Mesenchymal stem cell (in vitro differentiated cells and primary cell): ENCODE measurements at regions not wholly inside any gene's neighbourhood (a gene's known extent, or its start where the extent isn't known, plus 50 kb on each side); places are given as distances from the start of the nearest gene placed in this dataset.

ENCODE experiments used
- DNase-seq: peaks from one replicate; pipeline ENCODE4 v3.0.0-alpha.2; 2013
- H2AFZ ChIP-seq: one replicate; pipeline ENCODE4 v1.6.1; 2013; ENCODE audit warnings: low read depth, mild to moderate bottlenecking, control low read depth, inconsistent platforms, low read length, moderate library complexity
- H2AK5ac ChIP-seq: 2 replicates; pipeline ENCODE4 v1.6.1; 2013; ENCODE audit warnings: low read length, moderate library complexity, mild to moderate bottlenecking, inconsistent platforms; ENCODE audit not compliant: severe bottlenecking
- H2BK120ac ChIP-seq: one replicate; pipeline ENCODE4 v1.6.1; 2013; ENCODE audit warnings: low read depth, mild to moderate bottlenecking, inconsistent platforms, low read length, moderate library complexity
- H2BK12ac ChIP-seq, 2 experiments: one replicate each; pipeline ENCODE4 v1.6.1; 2013; ENCODE audit warnings: inconsistent platforms in 2 of 2, low read length in 2 of 2, mild to moderate bottlenecking in 2 of 2, moderate library complexity in 2 of 2, control low read depth in 1 of 2
- H2BK15ac ChIP-seq: one replicate; pipeline ENCODE4 v1.6.1; 2013; ENCODE audit warnings: mild to moderate bottlenecking, low read depth, inconsistent platforms; ENCODE audit not compliant: poor library complexity, severe bottlenecking
- H2BK5ac ChIP-seq: 2 replicates; pipeline ENCODE4 v1.6.1; 2013; ENCODE audit warnings: low read depth, mild to moderate bottlenecking, low read length, control low read depth, inconsistent platforms; ENCODE audit not compliant: poor library complexity, severe bottlenecking
- H3K14ac ChIP-seq, 2 experiments: one replicate each; pipeline ENCODE4 v1.6.1; 2013; ENCODE audit warnings: inconsistent platforms in 2 of 2, low read length in 2 of 2, control low read depth in 1 of 2, mild to moderate bottlenecking in 1 of 2, moderate library complexity in 1 of 2
- H3K18ac ChIP-seq, 2 experiments: one replicate each; pipeline ENCODE4 v1.6.1; 2013; ENCODE audit warnings: inconsistent platforms in 2 of 2, low read length in 2 of 2, control low read depth in 1 of 2, low read depth in 1 of 2, mild to moderate bottlenecking in 1 of 2
- H3K23ac ChIP-seq, 2 experiments: one replicate each; pipeline ENCODE4 v1.6.1; 2013; ENCODE audit warnings: inconsistent platforms in 2 of 2, low read length in 2 of 2, mild to moderate bottlenecking in 2 of 2, moderate library complexity in 2 of 2, control low read depth in 1 of 2
- H3K27ac ChIP-seq: 2 replicates; pipeline ENCODE4 v1.5.1; 2013; ENCODE audit warnings: mild to moderate bottlenecking, moderate library complexity, low read length, control low read depth, inconsistent platforms; ENCODE audit not compliant: poor library complexity, severe bottlenecking
- H3K27me3 ChIP-seq, 2 experiments: 2 replicates each; pipeline versions ENCODE4 v1.6.1 to v1.7.0; 2013; ENCODE audit warnings: low read length in 2 of 2, mild to moderate bottlenecking in 2 of 2, moderate library complexity in 2 of 2, control low read depth in 1 of 2, inconsistent platforms in 1 of 2; ENCODE audit not compliant: control insufficient read depth in 1 of 2, insufficient read depth in 1 of 2
- H3K36me3 ChIP-seq, 2 experiments: 2 replicates each; pipeline versions ENCODE4 v1.6.1 to v1.7.0; 2013; ENCODE audit warnings: low read length in 2 of 2, control low read depth in 1 of 2, inconsistent platforms in 1 of 2, low read depth in 1 of 2, mild to moderate bottlenecking in 1 of 2; ENCODE audit not compliant: insufficient read depth in 2 of 2, control insufficient read depth in 1 of 2
- H3K4ac ChIP-seq, 2 experiments: one replicate each; pipeline ENCODE4 v1.6.1; 2013; ENCODE audit warnings: inconsistent platforms in 2 of 2, low read length in 2 of 2, mild to moderate bottlenecking in 2 of 2, moderate library complexity in 2 of 2, control low read depth in 1 of 2, low read depth in 1 of 2
- H3K4me1 ChIP-seq: 2 replicates; pipeline ENCODE4 v1.6.1; 2013; ENCODE audit warnings: low read depth, low read length, control low read depth; ENCODE audit not compliant: control insufficient read depth, insufficient read depth
- H3K4me2 ChIP-seq: 2 replicates; pipeline ENCODE4 v1.6.1; 2013; ENCODE audit warnings: low read length, mild to moderate bottlenecking, inconsistent platforms; ENCODE audit not compliant: poor library complexity, severe bottlenecking
- H3K4me3 ChIP-seq, 2 experiments: 2 replicates each; pipeline versions ENCODE4 v1.5.1 to v1.7.0; 2013; ENCODE audit warnings: low read length in 2 of 2, mild to moderate bottlenecking in 2 of 2, control low read depth in 1 of 2, low read depth in 1 of 2; ENCODE audit not compliant: insufficient read depth in 1 of 2
- H3K79me1 ChIP-seq: replicated peaks from 2 replicates; pipeline ENCODE4 v1.6.1; 2013; ENCODE audit warnings: mild to moderate bottlenecking, control low read depth, low read length, inconsistent platforms; ENCODE audit not compliant: poor library complexity, severe bottlenecking
- H3K9ac ChIP-seq: 2 replicates; pipeline ENCODE4 v1.7.0; 2013; ENCODE audit warnings: mild to moderate bottlenecking, low read length, moderate library complexity
- H3K9me3 ChIP-seq: 2 replicates; pipeline ENCODE4 v1.7.0; 2013; ENCODE audit warnings: mild to moderate bottlenecking, low read length; ENCODE audit not compliant: control insufficient read depth
- H4K8ac ChIP-seq: one replicate; pipeline ENCODE4 v1.6.1; 2013; ENCODE audit warnings: inconsistent platforms, mild to moderate bottlenecking, low read length, moderate library complexity
- H4K91ac ChIP-seq: one replicate; pipeline ENCODE4 v1.6.1; 2013; ENCODE audit warnings: mild to moderate bottlenecking, low read length, inconsistent platforms
- WGBS: methylation state at CpG from one replicate; pipeline ENCODE4 v1.1.7; 2013; ENCODE audit warnings: mixed read lengths; 5-methylcytosine and 5-hydroxymethylcytosine counted together

DNA sequence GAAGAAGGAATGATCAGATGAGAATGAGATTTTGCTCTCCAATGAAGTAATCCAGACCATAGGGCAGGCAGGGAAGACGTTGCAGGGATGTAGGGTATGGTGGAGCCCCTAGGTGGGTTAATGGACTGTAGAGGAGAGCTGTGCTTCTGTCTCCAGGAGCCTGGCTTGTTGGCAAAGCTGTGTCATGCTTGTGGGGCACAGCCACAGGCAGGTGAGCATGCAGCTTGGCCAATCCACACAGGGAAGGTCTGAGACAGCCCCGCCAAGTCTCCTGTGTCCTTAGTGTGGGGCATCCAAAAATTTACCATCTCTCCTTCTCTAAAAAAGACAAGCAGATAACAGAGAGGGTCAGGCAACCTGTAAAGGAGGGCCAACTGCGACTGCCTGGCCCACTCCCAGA, 71.4 kb upstream of the FLT1 start:
- H3K4ac ChIP-seq = no peak overlapping the region
- no peak overlapping the region for H2BK5ac ChIP-seq
- no peak overlapping the region for H2BK15ac ChIP-seq
- H3K4me3 ChIP-seq = no peak overlapping the region
- H2BK12ac ChIP-seq = no peak overlapping the region
- H3K18ac ChIP-seq = no peak overlapping the region
- H3K9ac ChIP-seq = no peak overlapping the region
- no peak for DNase-seq
- no peak overlapping the region for H2AK5ac ChIP-seq
- no peak overlapping the region for H4K8ac ChIP-seq
- no peaks in the 10 kb centered on the region for H3K9me3 ChIP-seq
- no peak overlapping the region for H3K14ac ChIP-seq
- no peak overlapping the region for H3K23ac ChIP-seq
- 94% methylated on average over 3 of the region's 3 CpGs for WGBS
- H3K27ac ChIP-seq = no peak overlapping the region
- no peak overlapping the region for H3K4me2 ChIP-seq
- no peaks in the 10 kb centered on the region for H3K36me3 ChIP-seq
- H2BK120ac ChIP-seq = no peak overlapping the region
- H4K91ac ChIP-seq = no peak overlapping the region
- H3K27me3 ChIP-seq = peaks cover 0 to 3% of the 10 kb centered on the region in 2 experiments
- no peaks in the 10 kb centered on the region for H3K79me1 ChIP-seq
- H2AFZ ChIP-seq = no peak overlapping the region
- H3K4me1 ChIP-seq = peaks cover 2% of the 10 kb centered on the region

- H3K27me3 ChIP-seq = peaks cover 0 to 3% of the 10 kb centered on the region in 2 experiments
- peaks cover 2% of the 10 kb centered on the region for H3K4me1 ChIP-seq
- H2BK120ac ChIP-seq = no peak overlapping the region
- H3K9me3 ChIP-seq = no peaks in the 10 kb centered on the region
- no peak overlapping the region for H2AFZ ChIP-seq
- H3K4me3 ChIP-seq = no peak overlapping the region
- no peak overlapping the region for H2BK15ac ChIP-seq
- H4K8ac ChIP-seq = no peak overlapping the region
- no peak overlapping the region for H2BK5ac ChIP-seq
- H4K91ac ChIP-seq = no peak overlapping the region
- no peak for DNase-seq
- WGBS = 96% methylated on average over 10 of the region's 10 CpGs
- H3K14ac ChIP-seq = no peak overlapping the region
- H3K79me1 ChIP-seq = no peaks in the 10 kb centered on the region
- no peak overlapping the region for H2AK5ac ChIP-seq
- no peak overlapping the region for H3K4ac ChIP-seq
- no peak overlapping the region for H3K27ac ChIP-seq
- no peak overlapping the region for H3K23ac ChIP-seq
- no peak overlapping the region for H2BK12ac ChIP-seq
- no peaks in the 10 kb centered on the region for H3K36me3 ChIP-seq
- H3K9ac ChIP-seq = no peak overlapping the region
- no peak overlapping the region for H3K4me2 ChIP-seq
- no peak overlapping the region for H3K18ac ChIP-seq
Measured at GRCh38 chr13:28564030-28564429, 69.1 kb upstream of the FLT1 start.

DNA sequence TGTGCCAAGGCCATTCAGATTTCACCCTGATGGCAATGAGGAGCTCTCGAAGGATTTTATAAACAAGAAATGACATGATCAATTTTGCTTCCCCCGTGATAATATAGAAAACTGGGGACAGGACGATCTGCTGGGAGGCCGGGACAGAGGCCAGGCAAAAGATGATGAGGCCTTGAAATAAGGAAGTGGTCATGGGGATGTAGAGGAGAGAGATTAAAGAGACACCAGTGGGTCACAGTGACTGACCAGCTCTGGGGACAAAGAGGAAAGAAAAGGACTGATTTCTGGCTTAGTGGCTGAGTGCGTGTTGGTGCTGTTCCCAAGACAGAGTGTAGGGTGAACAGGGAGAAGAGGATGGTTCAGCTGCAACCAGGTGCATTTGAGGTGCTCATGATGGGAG, 68.7 kb upstream of the FLT1 start:
- no peak overlapping the region for H4K91ac ChIP-seq
- no peaks in the 10 kb centered on the region for H3K36me3 ChIP-seq
- no peaks in the 10 kb centered on the region for H3K79me1 ChIP-seq
- no peak overlapping the region for H2BK120ac ChIP-seq
- H2AK5ac ChIP-seq = no peak overlapping the region
- H2BK15ac ChIP-seq = no peak overlapping the region
- H3K18ac ChIP-seq = no peak overlapping the region
- DNase-seq = no peak
- H3K27ac ChIP-seq = no peak overlapping the region
- H2AFZ ChIP-seq = no peak overlapping the region
- no peak overlapping the region for H3K9ac ChIP-seq
- peaks cover 4% of the 10 kb centered on the region for H3K4me1 ChIP-seq
- H3K4ac ChIP-seq = no peak overlapping the region
- no peak overlapping the region for H4K8ac ChIP-seq
- H2BK12ac ChIP-seq = no peak overlapping the region
- no peaks in the 10 kb centered on the region for H3K9me3 ChIP-seq
- H3K14ac ChIP-seq = no peak overlapping the region
- no peak overlapping the region for H3K4me3 ChIP-seq
- no peak overlapping the region for H3K4me2 ChIP-seq
- H2BK5ac ChIP-seq = no peak overlapping the region
- WGBS = 97% methylated on average over 5 of the region's 5 CpGs
- H3K23ac ChIP-seq = no peak overlapping the region
- peaks cover 0 to 3% of the 10 kb centered on the region in 2 experiments for H3K27me3 ChIP-seq

- Histone ChIP-seq H3K23ac (no peak overlapping the region), H3K4me1 (peaks cover 3% of the 10 kb centered on the region), H2AFZ (no peak overlapping the region), H3K4me2 (no peak overlapping the region), H2BK15ac (no peak overlapping the region), H3K14ac (no peak overlapping the region), H3K4ac (no peak overlapping the region), H3K36me3 (no peaks in the 10 kb centered on the region), H3K79me1 (no peaks in the 10 kb centered on the region), H3K18ac (no peak overlapping the region), H3K27me3 (no peaks in the 10 kb centered on the region), H3K9me3 (no peaks in the 10 kb centered on the region), H3K4me3 (no peak overlapping the region), H2BK5ac (no peak overlapping the region), H4K91ac (no peak overlapping the region), H2AK5ac (no peak overlapping the region), H4K8ac (no peak overlapping the region), H2BK120ac (no peak overlapping the region), H2BK12ac (no peak overlapping the region), H3K9ac (no peak overlapping the region), H3K27ac (no peak overlapping the region)
- no peak for DNase-seq
- 96% methylated on average over 2 of the region's 2 CpGs for WGBS
Measured at GRCh38 chr13:28560612-28561011, 65.7 kb upstream of the FLT1 start.
